A673 (cell line): ENCODE measurements at regions not wholly inside any gene's neighbourhood (a gene's known extent, or its start where the extent isn't known, plus 50 kb on each side); places are given as distances from the start of the nearest gene placed in this dataset.

Experiments
- CTCF ChIP-seq: fragments of 300-800, 200-600 bp; sonication (generic); conservative IDR thresholded peaks from 2 replicates; pipeline ENCODE4 v1.5.1; 2017; ENCODE audit warnings: low read depth, mild to moderate bottlenecking, antibody characterized with exemption, low read length, moderate library complexity, mixed read lengths
- EZH2 ChIP-seq: fragments of 200-600 bp; sonication (generic); IDR thresholded peaks from 2 replicates; pipeline ENCODE4 v1.6.1; 2017; ENCODE audit warnings: borderline replicate concordance, low read depth, mild to moderate bottlenecking, mixed read lengths, antibody characterized with exemption, low read length; ENCODE audit not compliant: poor library complexity, severe bottlenecking

DNA sequence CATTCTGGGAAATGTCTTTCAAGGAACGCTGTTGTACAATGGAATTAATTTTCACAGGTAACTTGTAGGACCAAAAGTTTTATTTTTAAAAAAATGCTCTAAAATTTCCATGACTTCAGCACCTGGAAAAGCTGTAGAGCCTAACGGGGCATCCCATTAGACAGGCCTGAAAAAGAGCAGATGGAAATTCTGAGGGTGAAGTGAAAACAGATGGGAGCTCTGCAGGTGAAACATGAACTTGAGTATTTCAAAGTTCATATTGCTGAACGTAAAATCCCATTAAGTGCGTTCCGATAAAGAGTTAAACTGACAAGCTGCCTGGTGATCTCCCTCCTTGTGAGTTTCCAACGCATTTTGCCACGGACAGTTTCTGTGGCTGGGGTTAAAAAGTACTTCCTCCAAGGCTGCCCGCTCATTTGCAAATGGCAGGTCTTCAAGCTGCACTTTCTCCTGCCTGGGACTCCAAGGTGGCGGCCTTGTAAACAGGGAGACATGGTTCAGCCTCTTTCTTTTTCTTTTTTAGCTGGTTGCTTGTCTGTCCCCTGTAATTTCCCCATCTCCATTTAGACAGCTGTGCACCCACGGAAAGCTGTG, 450.4 kb downstream of the FGF9 start:
- no peak for TF ChIP-seq EZH2
- no peak for TF ChIP-seq CTCF
